ENCODE measurements at regions not wholly inside any gene's neighbourhood (a gene's known extent, or its start where the extent isn't known, plus 50 kb on each side); places are given as distances from the start of the nearest gene placed in this dataset.

- TF ChIP-seq, protein P1, sequence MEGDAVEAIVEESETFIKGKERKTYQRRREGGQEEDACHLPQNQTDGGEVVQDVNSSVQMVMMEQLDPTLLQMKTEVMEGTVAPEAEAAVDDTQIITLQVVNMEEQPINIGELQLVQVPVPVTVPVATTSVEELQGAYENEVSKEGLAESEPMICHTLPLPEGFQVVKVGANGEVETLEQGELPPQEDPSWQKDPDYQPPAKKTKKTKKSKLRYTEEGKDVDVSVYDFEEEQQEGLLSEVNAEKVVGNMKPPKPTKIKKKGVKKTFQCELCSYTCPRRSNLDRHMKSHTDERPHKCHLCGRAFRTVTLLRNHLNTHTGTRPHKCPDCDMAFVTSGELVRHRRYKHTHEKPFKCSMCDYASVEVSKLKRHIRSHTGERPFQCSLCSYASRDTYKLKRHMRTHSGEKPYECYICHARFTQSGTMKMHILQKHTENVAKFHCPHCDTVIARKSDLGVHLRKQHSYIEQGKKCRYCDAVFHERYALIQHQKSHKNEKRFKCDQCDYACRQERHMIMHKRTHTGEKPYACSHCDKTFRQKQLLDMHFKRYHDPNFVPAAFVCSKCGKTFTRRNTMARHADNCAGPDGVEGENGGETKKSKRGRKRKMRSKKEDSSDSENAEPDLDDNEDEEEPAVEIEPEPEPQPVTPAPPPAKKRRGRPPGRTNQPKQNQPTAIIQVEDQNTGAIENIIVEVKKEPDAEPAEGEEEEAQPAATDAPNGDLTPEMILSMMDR (IDR thresholded peaks at IDR 0.05; ENCODE audit: insufficient read depth, low read length, poor library complexity, severe bottlenecking), result no peak
- DNase-seq (ENCODE audit: low read depth), result no peak
- Histone ChIP-seq H3K4me3 (ENCODE audit: low read depth, low read length) (no peak overlapping the region), H3K36me3 (ENCODE audit: control insufficient read depth, insufficient read depth, low read length) (no peaks in the 10 kb centered on the region), H3K27me3 (ENCODE audit: control insufficient read depth, insufficient read depth, low read length) (no peaks in the 10 kb centered on the region)
Observed at GRCh38 chr10:43982250-43982649, 333.6 kb upstream of the ZNF32 start.

GRCh38 chr10:43981696-43982095, 333.0 kb upstream of the ZNF32 start:
- Histone ChIP-seq H3K27me3 (ENCODE audit: control insufficient read depth, insufficient read depth, low read length) (no peaks in the 10 kb centered on the region), H3K4me3 (ENCODE audit: low read depth, low read length) (no peak overlapping the region), H3K36me3 (ENCODE audit: control insufficient read depth, insufficient read depth, low read length) (no peaks in the 10 kb centered on the region)
- no peak for DNase-seq (ENCODE audit: low read depth)
- TF ChIP-seq, protein P1 (IDR thresholded peaks at IDR 0.05; ENCODE audit: insufficient read depth, low read length, poor library complexity, severe bottlenecking), result no peak

GRCh38 chr10:43981232-43981631, 332.6 kb upstream of the ZNF32 start:
- DNase-seq (ENCODE audit: low read depth), result no peak
- no peaks in the 10 kb centered on the region for H3K36me3 ChIP-seq (ENCODE audit: control insufficient read depth, insufficient read depth, low read length)
- TF ChIP-seq, protein P1 (IDR thresholded peaks at IDR 0.05; ENCODE audit: insufficient read depth, low read length, poor library complexity, severe bottlenecking), result no peak
- H3K4me3 ChIP-seq (ENCODE audit: low read depth, low read length), result no peak overlapping the region
- H3K27me3 ChIP-seq (ENCODE audit: control insufficient read depth, insufficient read depth, low read length), result no peaks in the 10 kb centered on the region

GRCh38 chr10:43980715-43981114, 332.0 kb upstream of the ZNF32 start:
- Histone ChIP-seq H3K27me3 (ENCODE audit: control insufficient read depth, insufficient read depth, low read length) (no peaks in the 10 kb centered on the region), H3K36me3 (ENCODE audit: control insufficient read depth, insufficient read depth, low read length) (no peaks in the 10 kb centered on the region), H3K4me3 (ENCODE audit: low read depth, low read length) (no peak overlapping the region)
- DNase-seq (ENCODE audit: low read depth), result no peak
- TF ChIP-seq, protein P1 (IDR thresholded peaks at IDR 0.05; ENCODE audit: insufficient read depth, low read length, poor library complexity, severe bottlenecking), result no peak

GRCh38 chr10:43980313-43980712, 331.6 kb upstream of the ZNF32 start:
- no peak for DNase-seq (ENCODE audit: low read depth)
- TF ChIP-seq, protein P1 (IDR thresholded peaks at IDR 0.05; ENCODE audit: insufficient read depth, low read length, poor library complexity, severe bottlenecking), result no peak
- H3K4me3 ChIP-seq (ENCODE audit: low read depth, low read length), result no peak overlapping the region
- no peaks in the 10 kb centered on the region for H3K36me3 ChIP-seq (ENCODE audit: control insufficient read depth, insufficient read depth, low read length)
- H3K27me3 ChIP-seq (ENCODE audit: control insufficient read depth, insufficient read depth, low read length), result no peaks in the 10 kb centered on the region

DNA sequence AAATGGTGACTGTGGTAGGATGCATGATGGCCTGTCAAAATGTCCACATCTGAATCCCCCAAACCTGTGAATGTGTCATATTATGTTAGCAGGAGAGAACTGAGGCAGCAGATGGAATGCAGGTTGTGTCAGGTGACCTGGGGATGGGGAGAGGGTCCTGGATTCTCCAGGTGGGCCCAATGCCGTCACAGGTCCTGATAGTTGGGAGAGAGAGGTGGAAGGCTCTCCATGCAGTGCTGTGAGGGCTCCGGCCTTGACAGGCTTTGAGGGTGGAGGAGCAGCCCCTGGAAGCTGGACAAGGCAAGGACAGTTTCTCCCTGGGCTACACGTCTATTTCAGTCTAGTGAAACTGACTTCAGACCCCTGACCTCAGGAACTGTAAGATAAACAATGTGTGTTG, 330.9 kb upstream of the ZNF32 start:
- TF ChIP-seq, protein P1 (IDR thresholded peaks at IDR 0.05; ENCODE audit: insufficient read depth, low read length, poor library complexity, severe bottlenecking), result no peak
- no peaks in the 10 kb centered on the region for H3K27me3 ChIP-seq (ENCODE audit: control insufficient read depth, insufficient read depth, low read length)
- no peaks in the 10 kb centered on the region for H3K36me3 ChIP-seq (ENCODE audit: control insufficient read depth, insufficient read depth, low read length)
- no peak for DNase-seq (ENCODE audit: low read depth)
- no peak overlapping the region for H3K4me3 ChIP-seq (ENCODE audit: low read depth, low read length)

Measured in kidney epithelial cell (primary cell).